ENCODE measurements at regions not wholly inside any gene's neighbourhood (a gene's known extent, or its start where the extent isn't known, plus 50 kb on each side); places are given as distances from the start of the nearest gene placed in this dataset.

DNA sequence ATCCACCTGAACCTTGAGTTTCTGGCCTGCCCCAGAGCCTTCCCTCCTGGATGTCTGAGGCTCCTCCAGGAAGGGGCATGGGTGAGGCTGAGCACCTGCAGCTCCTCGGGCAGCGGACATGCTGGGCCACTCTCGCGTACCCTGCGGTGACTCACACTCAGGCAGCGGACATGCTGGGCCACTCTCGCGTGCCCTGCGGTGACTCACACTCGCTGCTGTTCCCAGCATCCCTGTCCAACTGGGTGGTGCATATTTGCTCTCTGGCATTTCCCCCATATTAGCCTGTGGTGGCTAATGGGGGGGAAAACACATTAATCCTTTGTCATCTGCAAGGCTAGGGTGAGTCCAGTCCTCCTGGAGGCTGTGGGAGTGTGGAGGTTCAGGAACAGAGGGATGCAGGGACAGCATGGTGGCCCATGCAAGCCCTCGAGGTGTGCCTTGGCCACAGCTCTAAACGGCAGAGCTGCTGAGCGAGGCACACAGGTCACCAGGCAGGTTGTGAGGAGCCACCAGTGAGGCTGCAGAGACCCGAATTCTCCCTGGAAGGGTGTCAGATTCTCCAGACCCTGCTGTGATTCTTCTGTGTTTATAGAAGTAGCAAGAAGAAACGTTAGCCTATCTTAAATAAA is 728.1 kb downstream of the BRD1 start:
- TF ChIP-seq POLR2AphosphoS5 (IDR thresholded peaks at IDR 0.05; ENCODE audit: borderline replicate concordance, low read depth, low read length) = no peak
- TF ChIP-seq EZH2 (IDR thresholded peaks at IDR 0.05) = no peak
- TF ChIP-seq FOXP2 (optimal IDR thresholded peaks at IDR 0.05; ENCODE audit: control extremely low read depth, extremely low read length, insufficient read depth) = no peak
